B cell (primary cell): ENCODE measurements at regions not wholly inside any gene's neighbourhood (a gene's known extent, or its start where the extent isn't known, plus 50 kb on each side); places are given as distances from the start of the nearest gene placed in this dataset.

ENCODE experiments used
- ATAC-seq: fragments of 200-7000 bp; cut with Tn5 transposase; one replicate; pipeline ENCODE4 v1.10.0; 2021; ENCODE audit warnings: low read depth, mild to moderate bottlenecking, moderate number of reproducible peaks, moderate library complexity
- CTCF ChIA-PET: fragments of 350-600 bp; sonication (Branson Sonifier 250); formaldehyde crosslinking; loops from one replicate; lab custom pipeline; 2021; ENCODE audit warnings: antibody characterized with exemption, inconsistent platforms; lab: Charles Lee
- POLR2A ChIA-PET: fragments of 350-600 bp; sonication (Branson Sonifier 250); formaldehyde crosslinking; loops from one replicate; lab custom pipeline; 2021; ENCODE audit warnings: antibody characterized with exemption; lab: Charles Lee
- DNase-seq: peaks from one replicate; pipeline ENCODE4 v3.0.0; 2013
- H2AFZ ChIP-seq: 2 replicates; pipeline ENCODE4 v1.6.1; 2012; ENCODE audit warnings: mild to moderate bottlenecking, low read depth, low read length; ENCODE audit not compliant: insufficient read depth, poor library complexity, severe bottlenecking
- H3K27ac ChIP-seq, 2 donors: 1 replicate in 1 of 2; 2 replicates in 1 of 2; pipeline ENCODE4 v1.5.1; 2012 to 2013; ENCODE audit warnings: low read length in 2 of 2, mild to moderate bottlenecking in 2 of 2, moderate library complexity in 1 of 2
- H3K27me3 ChIP-seq, 4 experiments: fragments of 200-600 bp in 1 of 4; sonication (generic) in 1 of 4; replicated peaks in 1 of 4; 1 replicate in 2 of 4; 2 replicates in 2 of 4; pipeline versions ENCODE4 v1.6.1 to v1.7.0; 2013 to 2016; ENCODE audit warnings: low read length in 3 of 4, mild to moderate bottlenecking in 2 of 4, mixed read lengths in 1 of 4, moderate library complexity in 1 of 4; ENCODE audit not compliant: insufficient read depth in 4 of 4, control insufficient read depth in 3 of 4; ENCODE audit errors: control extremely low read depth in 1 of 4
- H3K36me3 ChIP-seq, 2 experiments: replicated peaks in 1 of 2; 1 replicate in 1 of 2; 2 replicates in 1 of 2; pipeline versions ENCODE4 v1.6.1 to v1.7.1; 2013; ENCODE audit warnings: low read length in 1 of 2; ENCODE audit not compliant: insufficient read depth in 2 of 2, control insufficient read depth in 1 of 2; ENCODE audit errors: control extremely low read depth in 1 of 2, extremely low read depth in 1 of 2
- H3K4me1 ChIP-seq, 2 donors: fragments of 200-600 bp in 1 of 2; sonication (generic) in 1 of 2; 1 replicate in 1 of 2; 2 replicates in 1 of 2; pipeline versions ENCODE4 v1.5.1 to v1.6.1; 2013 to 2017; ENCODE audit warnings: low read length in 2 of 2; ENCODE audit not compliant: control insufficient read depth in 2 of 2, insufficient read depth in 2 of 2
- H3K4me2 ChIP-seq: replicated peaks from 2 replicates; pipeline ENCODE3; 2012; ENCODE audit warnings: mild to moderate bottlenecking, low read depth, low read length; ENCODE audit not compliant: poor library complexity, severe bottlenecking
- H3K4me3 ChIP-seq, 5 experiments: fragments of 200-600 bp in 1 of 5; sonication (generic) in 1 of 5; 1 replicate in 3 of 5; 2 replicates in 2 of 5; pipeline versions ENCODE4 v1.5.1 to v1.7.0; 2011 to 2016; ENCODE audit warnings: low read length in 4 of 5, mild to moderate bottlenecking in 4 of 5, low read depth in 2 of 5, control low read depth in 1 of 5, moderate library complexity in 1 of 5; ENCODE audit not compliant: insufficient read depth in 1 of 5; ENCODE audit errors: control extremely low read depth in 1 of 5, extremely low read depth in 1 of 5
- H3K79me2 ChIP-seq: fragments of 200-600 bp; sonication (generic); one replicate; pipeline ENCODE4 v1.6.0; 2016; ENCODE audit warnings: low read length; ENCODE audit not compliant: control insufficient read depth, insufficient read depth
- H3K9ac ChIP-seq: fragments of 200-600 bp; sonication (generic); 2 replicates; pipeline ENCODE4 v1.6.1; 2017; ENCODE audit warnings: mild to moderate bottlenecking, low read length, moderate library complexity
- H3K9me3 ChIP-seq, 3 donors: one replicate each; pipeline versions ENCODE4 v1.6.1 to v1.7.1; 2013; ENCODE audit warnings: low read length in 2 of 3; ENCODE audit not compliant: control insufficient read depth in 2 of 3, insufficient read depth in 1 of 3; ENCODE audit errors: control extremely low read depth in 1 of 3
- H4K20me1 ChIP-seq: 2 replicates; pipeline ENCODE4 v1.6.0; 2012; ENCODE audit warnings: mild to moderate bottlenecking, low read length; ENCODE audit not compliant: insufficient read depth, control insufficient read depth, poor library complexity, severe bottlenecking
- H3K27ac Mint-ChIP-seq: one replicate; pipeline ENCODE4 v1.8.0; 2021; ENCODE audit warnings: mixed read lengths
- H3K27me3 Mint-ChIP-seq: one replicate; pipeline ENCODE4 v1.8.0; 2021; ENCODE audit warnings: mixed read lengths
- H3K4me1 Mint-ChIP-seq: one replicate; pipeline ENCODE4 v1.8.0; 2021; ENCODE audit warnings: mixed read lengths
- H3K4me3 Mint-ChIP-seq: one replicate; pipeline ENCODE4 v1.8.0; 2021; ENCODE audit warnings: mixed read lengths
- H3K9me3 Mint-ChIP-seq: one replicate; pipeline ENCODE4 v1.8.0; 2022; ENCODE audit warnings: mixed read lengths; ENCODE audit not compliant: insufficient read depth
- EZH2 ChIP-seq: IDR thresholded peaks from 2 replicates; pipeline ENCODE4 v1.6.1; 2012; ENCODE audit warnings: borderline replicate concordance, low read depth, mild to moderate bottlenecking, moderate library complexity, low read length; ENCODE audit not compliant: insufficient read depth, poor library complexity, severe bottlenecking
- WGBS: methylation state at CpG from one replicate; pipeline ENCODE4 v1.1.5; 2013; ENCODE audit warnings: missing lambda C conversion rate; ENCODE audit not compliant: insufficient coverage; 5-methylcytosine and 5-hydroxymethylcytosine counted together
- intact Hi-C: fragments of 100-400 bp; cut with micrococcal nuclease; formaldehyde crosslinking; loops from one replicate; pipeline ENCODE4 v1.10.0; 2022
- TF ChIP-seq, protein P1 (sequence below): fragments of 200-600 bp; IDR thresholded peaks from one replicate; pipeline ENCODE4 v1.8.0; 2022; ENCODE audit warnings: antibody characterized with exemption, mild to moderate bottlenecking

DNA sequence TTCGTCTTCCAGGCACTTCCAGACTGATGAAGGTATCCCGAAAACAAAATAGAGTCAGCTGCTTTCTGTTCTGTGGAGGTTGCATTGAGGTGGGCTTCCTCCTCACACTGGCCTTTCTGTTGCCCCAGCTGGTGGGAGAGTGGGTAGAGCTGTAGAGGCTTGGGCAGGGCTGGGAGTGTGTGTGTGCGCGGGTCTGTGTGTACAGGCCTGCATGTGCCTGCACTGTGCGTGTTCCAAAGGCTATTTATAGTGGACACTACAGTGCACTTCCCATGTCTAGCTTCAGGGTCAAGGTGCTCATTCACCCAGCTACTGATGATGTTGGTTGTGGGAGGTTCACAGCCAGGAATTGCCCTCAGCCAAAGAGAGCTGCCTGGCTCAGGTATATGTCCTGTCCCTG, 260.1 kb upstream of the HABP2 start:
- Histone ChIP-seq H3K9me3 (no peaks in the 10 kb centered on the region), H3K4me2 (no peak overlapping the region), H3K9ac (no peak overlapping the region), H3K4me3 (no peak overlapping the region), H2AFZ (no peak overlapping the region), H3K36me3 (no peaks in the 10 kb centered on the region), H3K79me2 (no peaks in the 10 kb centered on the region), H3K4me1 (no peaks in the 10 kb centered on the region), H4K20me1 (no peaks in the 10 kb centered on the region), H3K27me3 (no peaks in the 10 kb centered on the region), H3K27ac (no peak overlapping the region)
- 100% methylated on average over 1 of the region's 5 CpGs for WGBS
- Mint-ChIP-seq H3K27me3 (no peaks in the 10 kb centered on the region), H3K9me3 (no peaks in the 10 kb centered on the region), H3K27ac (no peak overlapping the region), H3K4me1 (no peaks in the 10 kb centered on the region), H3K4me3 (no peak overlapping the region)
- DNase-seq (no peak), ATAC-seq (no peak)
- no peak for TF ChIP-seq EZH2
- TF ChIP-seq, protein P1, sequence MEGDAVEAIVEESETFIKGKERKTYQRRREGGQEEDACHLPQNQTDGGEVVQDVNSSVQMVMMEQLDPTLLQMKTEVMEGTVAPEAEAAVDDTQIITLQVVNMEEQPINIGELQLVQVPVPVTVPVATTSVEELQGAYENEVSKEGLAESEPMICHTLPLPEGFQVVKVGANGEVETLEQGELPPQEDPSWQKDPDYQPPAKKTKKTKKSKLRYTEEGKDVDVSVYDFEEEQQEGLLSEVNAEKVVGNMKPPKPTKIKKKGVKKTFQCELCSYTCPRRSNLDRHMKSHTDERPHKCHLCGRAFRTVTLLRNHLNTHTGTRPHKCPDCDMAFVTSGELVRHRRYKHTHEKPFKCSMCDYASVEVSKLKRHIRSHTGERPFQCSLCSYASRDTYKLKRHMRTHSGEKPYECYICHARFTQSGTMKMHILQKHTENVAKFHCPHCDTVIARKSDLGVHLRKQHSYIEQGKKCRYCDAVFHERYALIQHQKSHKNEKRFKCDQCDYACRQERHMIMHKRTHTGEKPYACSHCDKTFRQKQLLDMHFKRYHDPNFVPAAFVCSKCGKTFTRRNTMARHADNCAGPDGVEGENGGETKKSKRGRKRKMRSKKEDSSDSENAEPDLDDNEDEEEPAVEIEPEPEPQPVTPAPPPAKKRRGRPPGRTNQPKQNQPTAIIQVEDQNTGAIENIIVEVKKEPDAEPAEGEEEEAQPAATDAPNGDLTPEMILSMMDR, result no peak
- CTCF ChIA-PET, result no interaction called here
- POLR2A ChIA-PET, result no interaction called here
- intact Hi-C loops, result no loop called here

DNA sequence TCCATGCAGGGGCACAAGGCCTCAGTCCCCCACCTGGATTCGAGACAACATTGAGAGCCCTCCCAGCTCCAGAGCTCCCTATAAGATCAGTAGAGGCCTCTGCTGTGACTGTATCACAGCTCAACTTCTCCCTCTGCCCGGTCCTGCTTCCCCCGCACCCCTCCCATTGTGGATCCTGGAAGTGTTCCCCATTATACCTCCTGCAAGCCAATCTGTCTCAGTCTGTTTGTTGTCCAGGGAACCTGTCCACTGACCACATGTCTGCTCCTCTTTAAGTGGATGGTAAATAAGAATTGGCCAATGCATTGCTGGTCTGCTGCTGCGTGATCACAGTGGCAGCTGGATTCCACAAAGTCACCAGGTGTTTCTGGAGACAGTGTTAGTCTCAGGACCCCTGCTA, 259.7 kb upstream of the HABP2 start:
- no peak overlapping the region for H3K9ac ChIP-seq
- no peak overlapping the region for H3K4me2 ChIP-seq
- ATAC-seq (no peak), DNase-seq (no peak)
- Mint-ChIP-seq H3K4me1 (no peaks in the 10 kb centered on the region), H3K27ac (no peak overlapping the region), H3K4me3 (no peak overlapping the region), H3K9me3 (no peaks in the 10 kb centered on the region), H3K27me3 (no peaks in the 10 kb centered on the region)
- ChIA-PET POLR2A (no interaction called here), CTCF (no interaction called here)
- TF ChIP-seq, protein P1, result no peak
- TF ChIP-seq EZH2, result no peak
- no peak overlapping the region for H2AFZ ChIP-seq
- no peaks in the 10 kb centered on the region for H3K4me1 ChIP-seq
- H3K4me3 ChIP-seq, result no peak overlapping the region
- no peaks in the 10 kb centered on the region for H3K79me2 ChIP-seq
- H3K27ac ChIP-seq, result no peak overlapping the region
- no peaks in the 10 kb centered on the region for H3K36me3 ChIP-seq
- H3K27me3 ChIP-seq, result no peaks in the 10 kb centered on the region
- H4K20me1 ChIP-seq, result no peaks in the 10 kb centered on the region
- WGBS, result 80% methylated on average over 2 of the region's 4 CpGs
- intact Hi-C loops, result no loop called here
- no peaks in the 10 kb centered on the region for H3K9me3 ChIP-seq
